Kidney (tissue), 13 donors: ENCODE measurements at regions not wholly inside any gene's neighbourhood (a gene's known extent, or its start where the extent isn't known, plus 50 kb on each side); places are given as distances from the start of the nearest gene placed in this dataset.

ENCODE experiments used
- DNase-seq, 5 donors: peaks; one replicate each; pipeline ENCODE4 v3.0.0-alpha.2; 2013 to 2020
- FAIRE-seq: peaks from 2 replicates; lab custom pipeline; 2012; peaks lifted over from hg19 to GRCh38; lab: Jason Lieb, UNC
- H3K27ac ChIP-seq, 2 donors: one replicate each; pipeline ENCODE4 v1.7.0; 2013; ENCODE audit warnings: low read depth in 2 of 2, low read length in 2 of 2, inconsistent platforms in 1 of 2
- H3K27me3 ChIP-seq: one replicate; pipeline ENCODE4 v1.7.1; 2013; ENCODE audit warnings: low read length, inconsistent platforms; ENCODE audit not compliant: control insufficient read depth, insufficient read depth
- H3K36me3 ChIP-seq, 3 donors: one replicate each; pipeline versions ENCODE4 v1.7.0 to v1.7.1; 2013; ENCODE audit warnings: low read length in 3 of 3, control low read depth in 1 of 3, inconsistent platforms in 1 of 3; ENCODE audit not compliant: insufficient read depth in 3 of 3, control insufficient read depth in 2 of 3
- H3K4me1 ChIP-seq, 3 donors: one replicate each; pipeline versions ENCODE4 v1.7.0 to v1.7.1; 2013; ENCODE audit warnings: low read length in 3 of 3, inconsistent platforms in 1 of 3, low read depth in 1 of 3; ENCODE audit not compliant: control insufficient read depth in 2 of 3, insufficient read depth in 2 of 3
- H3K4me3 ChIP-seq, 3 donors: one replicate each; pipeline versions ENCODE4 v1.7.0 to v1.8.1; 2013; ENCODE audit warnings: low read length in 3 of 3, control low read depth in 1 of 3, inconsistent platforms in 1 of 3
- H3K9ac ChIP-seq, 3 donors: one replicate each; pipeline versions ENCODE4 v1.7.0 to v1.7.1; 2013; ENCODE audit warnings: low read length in 3 of 3, control low read depth in 1 of 3, inconsistent platforms in 1 of 3
- H3K9me3 ChIP-seq, 3 donors: one replicate each; pipeline versions ENCODE4 v1.7.0 to v1.7.1; 2013; ENCODE audit warnings: low read length in 3 of 3, control low read depth in 1 of 3, inconsistent platforms in 1 of 3; ENCODE audit not compliant: control insufficient read depth in 2 of 3, insufficient read depth in 1 of 3
- CTCF ChIP-seq: IDR thresholded peaks from 3 replicates; pipeline ENCODE4 v1.5.1; 2012; ENCODE audit warnings: mild to moderate bottlenecking, moderate library complexity, borderline replicate concordance; ENCODE audit not compliant: insufficient read depth; ENCODE audit errors: extremely low read depth
- intact Hi-C: fragments of 100-400 bp; cut with DNase I; formaldehyde crosslinking; loops from one replicate; pipeline ENCODE4 v1.11.1; 2022
- donor health status: control.
- donor health status: control.
- donor health status: control.
- donor health status: control.
- donor health status: control.
- donor health status: DM: yes; HTN: yes; CAD: no.
- donor health status: Normal renal cell carcinoma (clear cell type).

GRCh38 chr13:33683376-33683775 is 134.6 kb upstream of the RFC3 start:
- no peaks in the 10 kb centered on the region for H3K27me3 ChIP-seq
- no peaks in the 10 kb centered on the region for H3K9me3 ChIP-seq
- no peaks in the 10 kb centered on the region for H3K36me3 ChIP-seq
- no peak for TF ChIP-seq CTCF
- DNase-seq = no peak
- no peak overlapping the region for H3K9ac ChIP-seq
- no peak for FAIRE-seq
- H3K4me1 ChIP-seq = no peaks in the 10 kb centered on the region
- no peak overlapping the region for H3K4me3 ChIP-seq
- intact Hi-C loops = no loop called here
- no peak overlapping the region for H3K27ac ChIP-seq

- TF ChIP-seq CTCF = no peak
- no peak for DNase-seq
- no peak overlapping the region for H3K9ac ChIP-seq
- no peaks in the 10 kb centered on the region for H3K36me3 ChIP-seq
- intact Hi-C loops = no loop called here
- FAIRE-seq = no peak
- H3K4me3 ChIP-seq = no peak overlapping the region
- no peak overlapping the region for H3K27ac ChIP-seq
- H3K27me3 ChIP-seq = no peaks in the 10 kb centered on the region
- H3K4me1 ChIP-seq = no peaks in the 10 kb centered on the region
- no peaks in the 10 kb centered on the region for H3K9me3 ChIP-seq
Observed at GRCh38 chr13:33684874-33685273, 133.1 kb upstream of the RFC3 start.

- no peak overlapping the region for H3K4me3 ChIP-seq
- TF ChIP-seq CTCF = no peak
- intact Hi-C loops = no loop called here
- H3K36me3 ChIP-seq = no peaks in the 10 kb centered on the region
- no peak overlapping the region for H3K9ac ChIP-seq
- H3K27me3 ChIP-seq = no peaks in the 10 kb centered on the region
- H3K9me3 ChIP-seq = no peaks in the 10 kb centered on the region
- DNase-seq (no peak), FAIRE-seq (no peak)
- no peaks in the 10 kb centered on the region for H3K4me1 ChIP-seq
- no peak overlapping the region for H3K27ac ChIP-seq
Observed at GRCh38 chr13:33686772-33687480, 131.0 kb upstream of the RFC3 start.

GRCh38 chr13:33690354-33690753 is 127.6 kb upstream of the RFC3 start:
- Histone ChIP-seq H3K27ac (no peak overlapping the region), H3K36me3 (no peaks in the 10 kb centered on the region), H3K27me3 (no peaks in the 10 kb centered on the region), H3K9me3 (no peaks in the 10 kb centered on the region), H3K4me1 (no peaks in the 10 kb centered on the region), H3K4me3 (no peak overlapping the region), H3K9ac (no peak overlapping the region)
- DNase-seq (peak in 4 of 5 donors; percentile 63 to 87 (median 75)), FAIRE-seq (no peak)
- TF ChIP-seq CTCF = no peak
- intact Hi-C loops = no loop called here
